ENCODE measurements at regions not wholly inside any gene's neighbourhood (a gene's known extent, or its start where the extent isn't known, plus 50 kb on each side); places are given as distances from the start of the nearest gene placed in this dataset.

DNA sequence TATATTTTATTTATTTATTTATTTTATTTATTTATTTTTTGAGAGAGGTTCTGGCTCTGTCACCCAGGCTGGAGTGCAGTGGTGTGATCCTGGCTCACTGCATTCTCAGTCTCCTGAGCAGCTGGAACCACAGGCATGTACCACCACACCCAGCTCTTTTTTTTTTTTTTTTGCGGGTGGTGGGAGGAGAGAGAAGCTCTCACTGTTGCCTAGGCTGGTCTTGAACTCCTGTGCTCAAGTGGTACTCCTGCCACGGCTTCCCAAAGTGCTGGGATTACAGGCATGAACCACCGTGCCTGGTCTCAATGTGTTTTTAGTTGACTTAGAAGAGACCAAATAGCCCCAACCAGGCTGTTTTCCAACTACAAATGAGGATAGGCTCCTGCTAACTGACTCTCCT, 80.7 kb downstream of the PDCL3 start:
- DNase-seq, result no peak
- Histone ChIP-seq H3K36me3 (no peaks in the 10 kb centered on the region), H3K9me3 (peaks cover 0 to 3% of the 10 kb centered on the region in 2 donors), H3K4me3 (no peak overlapping the region), H3K27ac (no peak overlapping the region), H3K27me3 (no peaks in the 10 kb centered on the region), H3K4me1 (no peaks in the 10 kb centered on the region)
- TF ChIP-seq, protein P1, sequence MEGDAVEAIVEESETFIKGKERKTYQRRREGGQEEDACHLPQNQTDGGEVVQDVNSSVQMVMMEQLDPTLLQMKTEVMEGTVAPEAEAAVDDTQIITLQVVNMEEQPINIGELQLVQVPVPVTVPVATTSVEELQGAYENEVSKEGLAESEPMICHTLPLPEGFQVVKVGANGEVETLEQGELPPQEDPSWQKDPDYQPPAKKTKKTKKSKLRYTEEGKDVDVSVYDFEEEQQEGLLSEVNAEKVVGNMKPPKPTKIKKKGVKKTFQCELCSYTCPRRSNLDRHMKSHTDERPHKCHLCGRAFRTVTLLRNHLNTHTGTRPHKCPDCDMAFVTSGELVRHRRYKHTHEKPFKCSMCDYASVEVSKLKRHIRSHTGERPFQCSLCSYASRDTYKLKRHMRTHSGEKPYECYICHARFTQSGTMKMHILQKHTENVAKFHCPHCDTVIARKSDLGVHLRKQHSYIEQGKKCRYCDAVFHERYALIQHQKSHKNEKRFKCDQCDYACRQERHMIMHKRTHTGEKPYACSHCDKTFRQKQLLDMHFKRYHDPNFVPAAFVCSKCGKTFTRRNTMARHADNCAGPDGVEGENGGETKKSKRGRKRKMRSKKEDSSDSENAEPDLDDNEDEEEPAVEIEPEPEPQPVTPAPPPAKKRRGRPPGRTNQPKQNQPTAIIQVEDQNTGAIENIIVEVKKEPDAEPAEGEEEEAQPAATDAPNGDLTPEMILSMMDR (IDR thresholded peaks at IDR 0.05), result no peak
- no peak for ATAC-seq
- intact Hi-C loops (cut with DNase I), result no loop called here

DNA sequence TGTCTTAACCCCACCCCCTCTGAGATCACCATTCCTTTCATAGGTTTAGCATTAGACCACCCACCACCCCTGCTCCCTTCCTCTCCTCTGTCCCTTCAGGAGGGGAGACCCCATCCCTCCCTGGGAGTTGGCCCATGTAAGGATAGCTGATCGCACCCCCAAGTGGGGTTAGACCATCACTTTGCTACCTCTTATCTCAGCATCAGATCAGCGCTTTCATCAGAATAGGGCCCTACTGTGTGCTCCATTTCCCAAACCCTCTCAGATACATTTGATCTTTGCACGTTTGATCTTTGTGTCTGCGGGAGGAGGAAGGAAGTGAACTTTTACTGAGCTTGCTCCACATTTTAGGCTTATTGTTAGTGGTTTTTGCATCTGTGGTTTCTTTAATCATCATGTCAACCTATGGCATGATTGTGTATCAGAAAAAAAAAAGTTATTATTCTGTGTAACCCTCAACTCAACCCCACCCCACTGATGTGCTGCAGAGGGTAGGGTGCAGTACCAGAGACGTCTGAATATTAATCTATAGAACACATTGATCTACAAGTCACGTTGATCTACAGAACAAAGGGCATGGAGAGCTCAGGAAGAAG, 81.2 kb downstream of the PDCL3 start:
- no peaks in the 10 kb centered on the region for H3K4me1 ChIP-seq
- H3K4me3 ChIP-seq, result no peak overlapping the region
- peaks cover 0 to 3% of the 10 kb centered on the region in 2 donors for H3K9me3 ChIP-seq
- intact Hi-C loops (cut with DNase I), result no loop called here
- TF ChIP-seq, protein P1 (IDR thresholded peaks at IDR 0.05), result no peak
- no peak overlapping the region for H3K27ac ChIP-seq
- ATAC-seq (no peak), DNase-seq (no peak)
- no peaks in the 10 kb centered on the region for H3K27me3 ChIP-seq
- no peaks in the 10 kb centered on the region for H3K36me3 ChIP-seq

DNA sequence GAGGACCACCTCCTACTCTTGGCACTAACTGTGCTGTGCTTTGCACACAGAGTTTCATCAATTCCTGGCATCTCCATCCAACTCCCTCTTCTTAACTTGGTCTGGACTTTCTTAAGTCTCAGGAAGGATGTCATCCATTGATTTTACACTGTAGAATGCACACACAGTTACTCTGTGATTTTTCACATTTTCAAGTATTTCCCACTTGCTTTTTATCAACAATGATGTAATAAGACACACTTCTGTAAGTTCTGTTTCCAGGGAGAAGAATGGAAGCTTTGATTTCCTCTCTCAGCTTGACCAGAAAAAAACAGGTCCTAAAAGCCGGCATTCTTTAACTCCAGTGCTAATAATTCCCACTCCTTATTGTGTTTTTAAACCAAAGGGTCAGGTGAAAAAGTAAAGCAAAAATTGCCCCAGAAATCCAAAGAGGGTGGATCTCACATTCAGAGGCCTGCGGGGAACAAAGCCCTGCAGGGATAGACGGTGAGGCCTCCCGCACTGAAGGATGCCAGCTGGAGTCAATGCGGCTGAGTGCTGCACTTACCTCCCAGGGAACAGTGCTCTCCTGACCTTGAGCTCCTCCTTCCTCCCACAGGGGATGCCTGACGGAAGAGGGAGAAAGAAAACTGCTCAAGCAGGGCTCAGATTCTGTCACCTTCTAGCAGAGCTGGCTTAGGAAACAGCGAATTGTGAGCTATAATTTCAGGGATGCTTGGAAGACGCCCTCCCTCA, 83.1 kb downstream of the PDCL3 start:
- H3K9me3 ChIP-seq, result peaks cover 0 to 3% of the 10 kb centered on the region in 2 donors
- ATAC-seq, result no peak
- TF ChIP-seq, protein P1 (IDR thresholded peaks at IDR 0.05), result no peak
- no peaks in the 10 kb centered on the region for H3K36me3 ChIP-seq
- intact Hi-C loops (cut with DNase I), result no loop called here
- H3K4me3 ChIP-seq, result no peak overlapping the region
- H3K4me1 ChIP-seq, result no peaks in the 10 kb centered on the region
- H3K27me3 ChIP-seq, result no peaks in the 10 kb centered on the region
- DNase-seq, result peak in 1 of 4 donors; percentile 3
- H3K27ac ChIP-seq, result no peak overlapping the region

DNA sequence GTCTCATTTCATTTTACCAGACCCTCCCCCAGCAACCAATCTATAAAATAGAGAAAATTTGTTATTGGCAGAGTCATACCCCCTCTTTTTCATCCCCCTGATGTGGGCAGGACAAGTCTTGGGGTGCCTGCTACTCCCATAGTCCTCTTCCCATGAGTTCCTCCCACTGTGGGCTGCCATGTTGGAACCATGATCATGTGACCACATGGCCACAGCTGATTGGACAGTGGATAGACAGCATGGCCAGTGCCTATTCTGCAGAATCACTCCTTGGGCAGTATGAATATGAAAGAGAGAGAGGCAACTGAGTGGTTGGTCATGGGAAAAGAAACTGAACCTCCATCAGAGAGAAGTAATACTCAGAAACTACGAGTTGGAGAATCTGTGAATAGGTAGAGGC, 84.9 kb downstream of the PDCL3 start:
- Histone ChIP-seq H3K4me3 (no peak overlapping the region), H3K36me3 (no peaks in the 10 kb centered on the region), H3K27ac (no peak overlapping the region), H3K27me3 (no peaks in the 10 kb centered on the region), H3K4me1 (no peaks in the 10 kb centered on the region), H3K9me3 (peaks cover 0 to 3% of the 10 kb centered on the region in 2 donors)
- no peak for DNase-seq
- intact Hi-C loops (cut with DNase I), result no loop called here
- ATAC-seq, result no peak
- TF ChIP-seq, protein P1 (IDR thresholded peaks at IDR 0.05), result no peak

DNA sequence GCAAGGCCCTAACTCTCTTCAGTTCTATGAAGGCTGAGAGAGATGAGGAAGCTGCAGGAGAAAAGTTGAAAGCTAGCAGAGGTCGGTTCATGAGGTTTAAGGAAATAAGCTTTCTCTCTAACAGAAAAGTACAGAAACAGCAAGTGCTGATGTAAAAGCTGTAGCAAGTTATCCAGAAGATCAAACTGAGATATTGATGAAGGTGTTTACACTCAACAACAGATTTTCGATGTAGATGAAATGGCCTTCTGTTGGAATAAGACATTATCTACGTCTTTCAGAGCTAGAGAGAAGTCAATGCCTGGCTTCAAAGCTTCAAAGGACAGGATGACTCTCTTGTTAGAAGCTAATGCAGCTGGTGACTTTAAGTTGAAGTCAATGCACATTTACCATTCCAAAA, 87.4 kb downstream of the PDCL3 start:
- no peaks in the 10 kb centered on the region for H3K36me3 ChIP-seq
- peaks cover 0 to 3% of the 10 kb centered on the region in 2 donors for H3K9me3 ChIP-seq
- ATAC-seq (no peak), DNase-seq (no peak)
- TF ChIP-seq, protein P1 (IDR thresholded peaks at IDR 0.05), result no peak
- H3K27ac ChIP-seq, result no peak overlapping the region
- intact Hi-C loops (cut with DNase I), result no loop called here
- peaks cover 0 to 4% of the 10 kb centered on the region in 2 donors for H3K27me3 ChIP-seq
- H3K4me1 ChIP-seq, result no peaks in the 10 kb centered on the region
- H3K4me3 ChIP-seq, result no peak overlapping the region
